ENCODE measurements at regions not wholly inside any gene's neighbourhood (a gene's known extent, or its start where the extent isn't known, plus 50 kb on each side); places are given as distances from the start of the nearest gene placed in this dataset.

DNA sequence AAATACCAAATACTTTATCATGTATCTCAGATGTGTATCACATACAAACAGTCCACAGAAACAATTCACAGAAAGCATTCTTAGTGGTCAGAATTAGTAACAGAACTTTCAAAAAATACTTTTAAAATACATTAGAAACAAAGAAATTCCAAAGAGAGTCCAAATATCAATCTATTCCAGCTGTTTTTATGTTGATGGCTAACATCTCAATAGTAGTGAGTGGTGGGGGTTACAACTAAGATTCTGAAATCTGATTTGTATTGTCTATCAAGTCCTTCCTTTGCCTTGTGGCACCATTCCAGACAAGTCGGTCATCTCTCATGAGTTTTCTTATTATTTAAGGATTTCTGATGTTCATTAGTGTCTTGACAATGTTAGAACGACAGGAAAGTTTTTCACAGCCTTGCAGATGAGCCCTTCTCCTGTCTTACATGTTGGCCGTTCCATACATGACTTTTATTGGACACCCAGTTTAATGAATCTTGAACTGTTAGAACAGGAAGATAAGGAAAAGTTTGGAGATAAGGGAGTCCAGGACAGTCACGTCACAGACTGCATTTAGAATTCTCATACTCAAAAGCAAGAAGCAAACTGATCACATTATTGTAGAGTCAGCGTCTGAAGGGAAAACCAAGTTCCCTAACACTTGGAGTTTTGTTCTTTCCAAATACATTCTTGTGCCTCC is 410.3 kb downstream of the PID1 start:
- Histone ChIP-seq H3K27me3 (ENCODE audit: control insufficient read depth, insufficient read depth, low read length) (no peaks in the 10 kb centered on the region), H3K9ac (ENCODE audit: low read depth, low read length) (no peak overlapping the region), H3K36me3 (ENCODE audit: insufficient read depth, low read length) (no peaks in the 10 kb centered on the region), H3K9me3 (replicated peaks; ENCODE audit: low read length) (no peaks in the 10 kb centered on the region), H3K4me3 (ENCODE audit: low read length) (no peak overlapping the region), H3K4me1 (ENCODE audit: control insufficient read depth, insufficient read depth, low read length) (no peaks in the 10 kb centered on the region), H3K4me2 (ENCODE audit: low read length) (no peak overlapping the region)

DNA sequence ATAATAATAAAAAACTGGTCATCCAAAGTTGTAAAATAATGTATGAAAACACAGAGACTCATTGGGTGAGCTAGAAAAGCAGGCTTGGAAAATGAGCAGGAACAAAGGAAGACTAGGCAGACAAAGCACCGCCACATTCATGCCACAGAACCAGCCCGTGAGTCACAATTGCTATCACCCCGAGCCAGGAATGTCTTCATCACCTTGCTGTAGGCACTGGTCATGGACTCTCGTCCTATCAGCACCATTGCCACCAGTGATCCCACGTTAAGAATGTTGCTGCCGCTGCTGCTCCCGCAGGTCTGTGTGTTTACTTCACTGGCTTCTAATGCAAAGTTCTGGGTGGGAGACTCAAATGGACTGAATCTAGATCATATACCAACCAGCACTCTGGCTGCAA is 417.9 kb downstream of the PID1 start:
- Histone ChIP-seq H3K4me1 (ENCODE audit: control insufficient read depth, insufficient read depth, low read length) (no peaks in the 10 kb centered on the region), H3K27me3 (ENCODE audit: control insufficient read depth, insufficient read depth, low read length) (no peaks in the 10 kb centered on the region), H3K36me3 (ENCODE audit: insufficient read depth, low read length) (no peaks in the 10 kb centered on the region), H3K4me3 (ENCODE audit: low read length) (no peak overlapping the region), H3K9ac (ENCODE audit: low read depth, low read length) (no peak overlapping the region), H3K9me3 (replicated peaks; ENCODE audit: low read length) (no peaks in the 10 kb centered on the region), H3K4me2 (ENCODE audit: low read length) (no peak overlapping the region)

DNA sequence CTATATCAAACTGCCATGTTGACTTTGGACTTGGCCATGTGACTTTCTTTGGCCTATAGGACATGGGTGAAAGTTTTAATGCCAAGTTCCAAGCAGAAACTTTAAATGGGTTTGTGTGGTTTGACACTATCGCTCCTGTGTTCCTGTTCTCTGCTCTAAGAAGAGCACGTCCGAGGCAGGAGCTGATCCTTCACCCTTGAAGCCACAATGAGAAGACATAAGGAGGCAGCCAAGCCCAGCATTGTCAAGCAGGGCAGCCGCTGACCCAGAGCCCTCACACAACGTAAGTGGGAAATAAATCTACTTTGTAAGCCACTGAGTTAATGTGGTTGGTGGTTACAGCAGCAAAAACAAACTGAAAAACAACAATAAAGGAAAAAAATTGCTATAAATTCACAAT is 422.4 kb downstream of the PID1 start:
- no peak overlapping the region for H3K4me3 ChIP-seq (ENCODE audit: low read length)
- H3K9ac ChIP-seq (ENCODE audit: low read depth, low read length) = no peak overlapping the region
- H3K27me3 ChIP-seq (ENCODE audit: control insufficient read depth, insufficient read depth, low read length) = no peaks in the 10 kb centered on the region
- H3K4me2 ChIP-seq (ENCODE audit: low read length) = no peak overlapping the region
- no peaks in the 10 kb centered on the region for H3K9me3 ChIP-seq (replicated peaks; ENCODE audit: low read length)
- H3K36me3 ChIP-seq (ENCODE audit: insufficient read depth, low read length) = no peaks in the 10 kb centered on the region
- no peaks in the 10 kb centered on the region for H3K4me1 ChIP-seq (ENCODE audit: control insufficient read depth, insufficient read depth, low read length)

GRCh38 chr2:228847684-228848083 is 423.4 kb downstream of the PID1 start:
- Histone ChIP-seq H3K4me3 (ENCODE audit: low read length) (no peak overlapping the region), H3K4me2 (ENCODE audit: low read length) (no peak overlapping the region), H3K4me1 (ENCODE audit: control insufficient read depth, insufficient read depth, low read length) (no peaks in the 10 kb centered on the region), H3K9ac (ENCODE audit: low read depth, low read length) (no peak overlapping the region), H3K9me3 (replicated peaks; ENCODE audit: low read length) (no peaks in the 10 kb centered on the region), H3K27me3 (ENCODE audit: control insufficient read depth, insufficient read depth, low read length) (no peaks in the 10 kb centered on the region), H3K36me3 (ENCODE audit: insufficient read depth, low read length) (no peaks in the 10 kb centered on the region)

GRCh38 chr2:228846161-228846560 is 424.9 kb downstream of the PID1 start:
- no peak overlapping the region for H3K4me3 ChIP-seq (ENCODE audit: low read length)
- H3K4me2 ChIP-seq (ENCODE audit: low read length) = no peak overlapping the region
- H3K36me3 ChIP-seq (ENCODE audit: insufficient read depth, low read length) = no peaks in the 10 kb centered on the region
- no peaks in the 10 kb centered on the region for H3K27me3 ChIP-seq (ENCODE audit: control insufficient read depth, insufficient read depth, low read length)
- no peaks in the 10 kb centered on the region for H3K9me3 ChIP-seq (replicated peaks; ENCODE audit: low read length)
- no peaks in the 10 kb centered on the region for H3K4me1 ChIP-seq (ENCODE audit: control insufficient read depth, insufficient read depth, low read length)
- H3K9ac ChIP-seq (ENCODE audit: low read depth, low read length) = no peak overlapping the region

GRCh38 chr2:228845162-228845925 is 425.7 kb downstream of the PID1 start:
- Histone ChIP-seq H3K4me2 (ENCODE audit: low read length) (no peak overlapping the region), H3K27me3 (ENCODE audit: control insufficient read depth, insufficient read depth, low read length) (no peaks in the 10 kb centered on the region), H3K4me3 (ENCODE audit: low read length) (no peak overlapping the region), H3K4me1 (ENCODE audit: control insufficient read depth, insufficient read depth, low read length) (no peaks in the 10 kb centered on the region), H3K9ac (ENCODE audit: low read depth, low read length) (no peak overlapping the region), H3K36me3 (ENCODE audit: insufficient read depth, low read length) (no peaks in the 10 kb centered on the region), H3K9me3 (replicated peaks; ENCODE audit: low read length) (no peaks in the 10 kb centered on the region)

GRCh38 chr2:228841877-228842276 is 429.2 kb downstream of the PID1 start:
- Histone ChIP-seq H3K9me3 (replicated peaks; ENCODE audit: low read length) (no peaks in the 10 kb centered on the region), H3K4me3 (ENCODE audit: low read length) (no peak overlapping the region), H3K27me3 (ENCODE audit: control insufficient read depth, insufficient read depth, low read length) (no peaks in the 10 kb centered on the region), H3K9ac (ENCODE audit: low read depth, low read length) (no peak overlapping the region), H3K4me1 (ENCODE audit: control insufficient read depth, insufficient read depth, low read length) (no peaks in the 10 kb centered on the region), H3K36me3 (ENCODE audit: insufficient read depth, low read length) (no peaks in the 10 kb centered on the region), H3K4me2 (ENCODE audit: low read length) (no peak overlapping the region)

GRCh38 chr2:228841475-228841874 is 429.6 kb downstream of the PID1 start:
- Histone ChIP-seq H3K36me3 (ENCODE audit: insufficient read depth, low read length) (no peaks in the 10 kb centered on the region), H3K9me3 (replicated peaks; ENCODE audit: low read length) (no peaks in the 10 kb centered on the region), H3K9ac (ENCODE audit: low read depth, low read length) (no peak overlapping the region), H3K4me3 (ENCODE audit: low read length) (no peak overlapping the region), H3K27me3 (ENCODE audit: control insufficient read depth, insufficient read depth, low read length) (no peaks in the 10 kb centered on the region), H3K4me1 (ENCODE audit: control insufficient read depth, insufficient read depth, low read length) (no peaks in the 10 kb centered on the region), H3K4me2 (ENCODE audit: low read length) (no peak overlapping the region)

DNA sequence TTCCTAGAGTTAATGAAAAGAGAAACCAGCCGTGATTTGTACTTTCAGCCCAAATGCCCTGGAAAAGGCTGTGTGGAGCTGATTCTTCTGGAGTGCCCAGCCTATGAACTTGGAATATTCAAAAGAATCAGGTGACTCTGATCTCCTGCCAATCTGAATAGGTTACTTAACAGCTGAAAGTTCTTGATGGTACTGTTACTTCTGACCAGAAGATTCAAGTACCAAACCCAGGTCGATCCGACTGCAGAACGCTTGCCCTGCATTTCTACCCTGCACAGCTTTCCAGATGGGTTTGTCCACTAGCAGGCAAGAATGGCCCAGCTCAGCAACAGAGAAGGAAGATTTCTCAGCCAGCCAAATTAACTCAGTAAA is 430.4 kb downstream of the PID1 start:
- H3K27me3 ChIP-seq (ENCODE audit: control insufficient read depth, insufficient read depth, low read length) = no peaks in the 10 kb centered on the region
- H3K4me1 ChIP-seq (ENCODE audit: control insufficient read depth, insufficient read depth, low read length) = no peaks in the 10 kb centered on the region
- H3K9ac ChIP-seq (ENCODE audit: low read depth, low read length) = no peak overlapping the region
- no peak overlapping the region for H3K4me2 ChIP-seq (ENCODE audit: low read length)
- no peaks in the 10 kb centered on the region for H3K36me3 ChIP-seq (ENCODE audit: insufficient read depth, low read length)
- no peaks in the 10 kb centered on the region for H3K9me3 ChIP-seq (replicated peaks; ENCODE audit: low read length)
- H3K4me3 ChIP-seq (ENCODE audit: low read length) = no peak overlapping the region

DNA sequence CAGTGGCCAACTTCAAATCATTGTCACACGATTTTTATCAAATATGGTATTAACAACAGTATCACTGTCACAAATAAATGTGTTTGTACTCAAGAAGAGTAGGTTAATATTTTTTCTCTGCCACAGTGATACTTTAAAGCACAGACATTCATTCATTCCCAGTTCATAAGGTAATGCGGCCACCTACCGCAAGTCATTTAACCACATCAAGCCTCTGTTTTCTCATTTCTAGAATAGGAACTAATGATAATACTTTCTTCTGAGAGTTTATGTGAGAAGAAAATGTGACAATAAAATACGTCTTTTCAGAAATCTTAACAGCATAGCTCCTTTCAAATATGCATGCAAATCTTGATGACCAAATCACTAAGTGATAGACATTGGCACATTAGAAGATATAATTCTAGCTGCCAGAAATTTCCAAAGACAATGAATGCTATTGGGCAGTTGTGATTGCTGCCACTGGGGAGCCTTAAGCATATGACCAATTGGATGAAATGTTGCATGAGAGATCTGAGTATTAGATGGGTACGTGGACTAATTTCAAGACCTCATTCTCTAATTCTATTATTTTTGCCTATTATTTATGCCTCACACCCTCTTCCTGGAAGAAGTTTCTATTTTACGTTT is 430.9 kb downstream of the PID1 start:
- no peaks in the 10 kb centered on the region for H3K4me1 ChIP-seq (ENCODE audit: control insufficient read depth, insufficient read depth, low read length)
- no peaks in the 10 kb centered on the region for H3K9me3 ChIP-seq (replicated peaks; ENCODE audit: low read length)
- no peak overlapping the region for H3K4me3 ChIP-seq (ENCODE audit: low read length)
- H3K27me3 ChIP-seq (ENCODE audit: control insufficient read depth, insufficient read depth, low read length) = no peaks in the 10 kb centered on the region
- no peak overlapping the region for H3K4me2 ChIP-seq (ENCODE audit: low read length)
- H3K9ac ChIP-seq (ENCODE audit: low read depth, low read length) = no peak overlapping the region
- H3K36me3 ChIP-seq (ENCODE audit: insufficient read depth, low read length) = no peaks in the 10 kb centered on the region

- Histone ChIP-seq H3K36me3 (ENCODE audit: insufficient read depth, low read length) (no peaks in the 10 kb centered on the region), H3K4me1 (ENCODE audit: control insufficient read depth, insufficient read depth, low read length) (no peaks in the 10 kb centered on the region), H3K27me3 (ENCODE audit: control insufficient read depth, insufficient read depth, low read length) (no peaks in the 10 kb centered on the region), H3K9ac (ENCODE audit: low read depth, low read length) (no peak overlapping the region), H3K9me3 (replicated peaks; ENCODE audit: low read length) (no peaks in the 10 kb centered on the region), H3K4me3 (ENCODE audit: low read length) (no peak overlapping the region), H3K4me2 (ENCODE audit: low read length) (no peak overlapping the region)
Measured at GRCh38 chr2:228839421-228839876, 431.6 kb downstream of the PID1 start.
